Endothelial cell of umbilical vein (primary cell): ENCODE measurements at regions not wholly inside any gene's neighbourhood (a gene's known extent, or its start where the extent isn't known, plus 50 kb on each side); places are given as distances from the start of the nearest gene placed in this dataset.

ENCODE experiments used
- BruUV-seq: library from RNA; stranded (reverse); fragments of 400-500 nt; replicated peaks from 2 replicates; lab custom pipeline; 2021; lab: Mats Ljungman, UMichigan
- CTCF ChIA-PET: fragments of 300-600, 350-600 bp; sonication (Branson Sonifier 250); formaldehyde crosslinking; loops from one replicate; lab custom pipeline; 2021; ENCODE audit warnings: antibody characterized with exemption, inconsistent platforms; lab: Charles Lee
- POLR2A ChIA-PET: fragments of 300-600, 350-600 bp; sonication (Branson Sonifier 250); formaldehyde crosslinking; loops from one replicate; lab custom pipeline; 2021; ENCODE audit warnings: antibody characterized with exemption, inconsistent platforms; lab: Charles Lee
- DNase-seq: peaks from one replicate; pipeline ENCODE4 v3.0.0-alpha.2; 2011; ENCODE audit warnings: low read depth, low spot score
- FAIRE-seq: peaks from 2 replicates; lab custom pipeline; 2011; peaks lifted over from hg19 to GRCh38; lab: Jason Lieb, UNC
- H2AFZ ChIP-seq: 2 replicates; pipeline ENCODE4 v1.6.0; 2012; ENCODE audit warnings: low read depth, low read length, control low read depth, inconsistent platforms
- H3K27ac ChIP-seq: 2 replicates; pipeline ENCODE4 v1.5.1; 2011; ENCODE audit warnings: low read depth, mild to moderate bottlenecking, control low read depth, low read length, moderate library complexity; ENCODE audit not compliant: insufficient read depth
- H3K27me3 ChIP-seq, 2 experiments: 2 replicates each; pipeline versions ENCODE4 v1.6.0 to v1.6.1; 2011; ENCODE audit warnings: low read length in 2 of 2, mixed read lengths in 1 of 2; ENCODE audit not compliant: control insufficient read depth in 2 of 2, insufficient read depth in 2 of 2
- H3K36me3 ChIP-seq, 2 experiments: 2 replicates in 1 of 2; 3 replicates in 1 of 2; pipeline ENCODE4 v1.5.1; 2011; ENCODE audit warnings: low read length in 2 of 2, mild to moderate bottlenecking in 1 of 2, moderate library complexity in 1 of 2; ENCODE audit not compliant: control insufficient read depth in 2 of 2, insufficient read depth in 2 of 2; ENCODE audit errors: extremely low read depth in 1 of 2
- H3K4me1 ChIP-seq: 3 replicates; pipeline ENCODE4 v1.5.1; 2011; ENCODE audit warnings: mild to moderate bottlenecking, low read length; ENCODE audit not compliant: control insufficient read depth, insufficient read depth; ENCODE audit errors: extremely low read depth
- H3K4me2 ChIP-seq: 2 replicates; pipeline ENCODE4 v1.6.1; 2011; ENCODE audit warnings: low read length, control low read depth, mixed read lengths; ENCODE audit not compliant: insufficient read depth
- H3K4me3 ChIP-seq, 3 experiments: fragments of 200-600 bp in 1 of 3; sonication (generic), shearing (Covaris generic) in 1 of 3; replicated peaks in 1 of 3; 2 replicates each; pipeline ENCODE4 v1.5.1; 2011 to 2016; ENCODE audit warnings: control low read depth in 3 of 3, low read length in 3 of 3, mild to moderate bottlenecking in 2 of 3, inconsistent platforms in 1 of 3, low read depth in 1 of 3, moderate library complexity in 1 of 3; ENCODE audit not compliant: insufficient read depth in 1 of 3
- H3K79me2 ChIP-seq: 2 replicates; pipeline ENCODE4 v1.6.0; 2012; ENCODE audit warnings: low read length, inconsistent platforms; ENCODE audit not compliant: control insufficient read depth, insufficient read depth
- H3K9ac ChIP-seq: replicated peaks from 2 replicates; pipeline ENCODE3; 2011; ENCODE audit warnings: low read length, control low read depth; ENCODE audit not compliant: insufficient read depth; ENCODE audit errors: extremely low read depth
- H3K9me1 ChIP-seq: replicated peaks from 3 replicates; pipeline ENCODE4 v1.6.0; 2011; ENCODE audit warnings: mild to moderate bottlenecking, low read length; ENCODE audit not compliant: control insufficient read depth, insufficient read depth; ENCODE audit errors: extremely low read depth
- H3K9me3 ChIP-seq: replicated peaks from 2 replicates; pipeline ENCODE4 v1.5.1; 2012; ENCODE audit warnings: low read length, inconsistent platforms; ENCODE audit not compliant: control insufficient read depth, insufficient read depth
- H4K20me1 ChIP-seq: replicated peaks from 2 replicates; pipeline ENCODE3; 2011; ENCODE audit warnings: mild to moderate bottlenecking, low read length; ENCODE audit not compliant: control insufficient read depth, insufficient read depth; ENCODE audit errors: extremely low read depth
- CTCF ChIP-seq, 2 donors: IDR thresholded peaks; 1 replicate in 1 of 2; 2 replicates in 1 of 2; pipeline ENCODE4 v1.5.1; 2011; ENCODE audit warnings: low read length in 2 of 2, mild to moderate bottlenecking in 2 of 2, moderate library complexity in 2 of 2, control low read depth in 1 of 2, inconsistent platforms in 1 of 2, low read depth in 1 of 2; ENCODE audit not compliant: insufficient read depth in 1 of 2; ENCODE audit errors: extremely low read depth in 1 of 2
- EZH2 ChIP-seq: IDR thresholded peaks from 2 replicates; pipeline ENCODE4 v1.6.1; 2012; ENCODE audit warnings: borderline replicate concordance, low read depth, mild to moderate bottlenecking, moderate library complexity, low read length, inconsistent platforms; ENCODE audit not compliant: severe bottlenecking
- FOS ChIP-seq: IDR thresholded peaks from 2 replicates; pipeline ENCODE4 v1.6.1; 2011; ENCODE audit warnings: mild to moderate bottlenecking, low read length, moderate library complexity, borderline replicate concordance; ENCODE audit not compliant: insufficient read depth
- GATA2 ChIP-seq: IDR thresholded peaks from 2 replicates; pipeline ENCODE4 v1.7.0; 2011; ENCODE audit warnings: low read depth, mild to moderate bottlenecking, moderate library complexity, mixed read lengths, low read length; ENCODE audit not compliant: insufficient read length, insufficient read depth
- JUN ChIP-seq: IDR thresholded peaks from 2 replicates; pipeline ENCODE4 v1.6.1; 2011; ENCODE audit warnings: borderline replicate concordance, low read depth; ENCODE audit not compliant: insufficient read length, insufficient read depth
- MAX ChIP-seq: IDR thresholded peaks from 2 replicates; pipeline ENCODE4 v1.6.1; 2011; ENCODE audit not compliant: insufficient read depth, insufficient read length
- MYC ChIP-seq: IDR thresholded peaks from one replicate; pipeline ENCODE4 v1.6.1; 2011; ENCODE audit warnings: mild to moderate bottlenecking, low read depth, low read length
- POLR2A ChIP-seq: IDR thresholded peaks from 2 replicates; pipeline ENCODE4 v1.6.1; 2012; ENCODE audit warnings: low read depth, mild to moderate bottlenecking, control low read depth, low read length
- POLR2AphosphoS5 ChIP-seq: IDR thresholded peaks from 2 replicates; pipeline ENCODE4 v1.6.1; 2012; ENCODE audit warnings: low read depth, mild to moderate bottlenecking, control low read depth, low read length, moderate library complexity; ENCODE audit not compliant: insufficient read depth
- dilution Hi-C: fragments of 300-500 bp; cut with MboI; formaldehyde crosslinking; loops from one replicate; pipeline ENCODE4 v1.15.0; 2019; ENCODE audit warnings: low sequenced_read_pairs; ENCODE audit not compliant: extremely low pct_ligation_motif_present
- intact Hi-C: fragments of 100-400 bp; cut with micrococcal nuclease; formaldehyde crosslinking; loops from one replicate; pipeline ENCODE4 v1.10.0; 2022

GRCh38 chr7:52423251-52423650 is 612.2 kb upstream of the POM121L12 start:
- Histone ChIP-seq H3K27me3 (no peaks in the 10 kb centered on the region), H3K9ac (no peak overlapping the region), H3K4me1 (no peaks in the 10 kb centered on the region), H3K36me3 (no peaks in the 10 kb centered on the region), H3K9me1 (no peaks in the 10 kb centered on the region), H3K4me2 (no peak overlapping the region), H3K4me3 (no peak overlapping the region), H2AFZ (no peak overlapping the region), H4K20me1 (no peaks in the 10 kb centered on the region), H3K27ac (no peak overlapping the region), H3K79me2 (no peaks in the 10 kb centered on the region), H3K9me3 (no peaks in the 10 kb centered on the region)
- no peak for TF ChIP-seq EZH2
- no peak for TF ChIP-seq GATA2
- TF ChIP-seq FOS = no peak
- TF ChIP-seq JUN = no peak
- no peak for TF ChIP-seq MAX
- TF ChIP-seq MYC = no peak
- no peak for TF ChIP-seq POLR2AphosphoS5
- TF ChIP-seq POLR2A = no peak
- TF ChIP-seq CTCF (IDR thresholded peaks at IDR 0.05; ENCODE audit: extremely low read depth in 1 of 2, insufficient read depth in 1 of 2, low read depth in 1 of 2, low read length in 2 of 2) = no peak
- FAIRE-seq = no peak
- BruUV-seq = no TSS peak
- no peak for DNase-seq
- dilution Hi-C loops = no loop called here
- intact Hi-C loops = no loop called here
- POLR2A ChIA-PET = no interaction called here
- CTCF ChIA-PET = no interaction called here
